ENCODE measurements at regions not wholly inside any gene's neighbourhood (a gene's known extent, or its start where the extent isn't known, plus 50 kb on each side); places are given as distances from the start of the nearest gene placed in this dataset.
A peak's percentile ranks its signal among the peaks of the same experiment; 100 is the strongest.
"Not testable (repeated sequence)": the region's sequence is repeated elsewhere in the genome, so short reads cannot be mapped to it uniquely, and the experiment has no call there.

GRCh38 chr1:120621278-120621677 lies 102.5 kb upstream of the NBPF26 start:
- DNase-seq (ENCODE audit: extremely low read depth in 1 of 4, low spot score in 3 of 4); BruUV-seq (replicated peaks); CTCF ChIA-PET (ENCODE audit: low intra/inter-chr PET ratio); H3K9me1 ChIP-seq (ENCODE audit: control insufficient read depth, insufficient read depth, low read length); H3K27me3 ChIP-seq (ENCODE audit: control insufficient read depth in 2 of 2, insufficient read depth in 2 of 2, low read length in 2 of 2); H3K79me2 ChIP-seq (ENCODE audit: control insufficient read depth, insufficient read depth, low read length); H2AFZ ChIP-seq (ENCODE audit: low read depth, low read length); H3K4me3 ChIP-seq; H3K36me3 ChIP-seq (ENCODE audit: control insufficient read depth, insufficient read depth, low read length); in situ Hi-C loops (cut with MboI); H3K4me2 ChIP-seq (ENCODE audit: insufficient read depth, low read length); H3K9me3 ChIP-seq (replicated peaks; ENCODE audit: control insufficient read depth, insufficient read depth, low read depth, low read length); FAIRE-seq; H4K20me1 ChIP-seq (replicated peaks; ENCODE audit: control insufficient read depth, insufficient read depth, low read length); H3K9ac ChIP-seq (ENCODE audit: insufficient read depth in 1 of 2, low read depth in 2 of 2, low read length in 2 of 2); ATAC-seq; H3K27ac ChIP-seq (ENCODE audit: extremely low read depth, low read depth, low read length); H3K4me1 ChIP-seq (replicated peaks in 1 of 2; ENCODE audit: control insufficient read depth in 2 of 2, insufficient read depth in 2 of 2, low read length in 2 of 2); POLR2A ChIA-PET; intact Hi-C loops (cut with micrococcal nuclease): not testable (repeated sequence)
- no CpG with 5 or more reads among the region's 5 CpGs for WGBS (ENCODE audit: insufficient coverage, low coverage, missing lambda C conversion rate)

- H3K27ac ChIP-seq (ENCODE audit: extremely low read depth, low read depth, low read length); BruUV-seq (replicated peaks); H3K27me3 ChIP-seq (ENCODE audit: control insufficient read depth in 2 of 2, insufficient read depth in 2 of 2, low read length in 2 of 2); H3K9me1 ChIP-seq (ENCODE audit: control insufficient read depth, insufficient read depth, low read length); POLR2A ChIA-PET; H3K9me3 ChIP-seq (replicated peaks; ENCODE audit: control insufficient read depth, insufficient read depth, low read depth, low read length); FAIRE-seq; H3K4me2 ChIP-seq (ENCODE audit: insufficient read depth, low read length); in situ Hi-C loops (cut with MboI); H3K4me3 ChIP-seq; H3K36me3 ChIP-seq (ENCODE audit: control insufficient read depth, insufficient read depth, low read length); H2AFZ ChIP-seq (ENCODE audit: low read depth, low read length); CTCF ChIA-PET (ENCODE audit: low intra/inter-chr PET ratio); DNase-seq (ENCODE audit: extremely low read depth in 1 of 4, low spot score in 3 of 4); H4K20me1 ChIP-seq (replicated peaks; ENCODE audit: control insufficient read depth, insufficient read depth, low read length); H3K4me1 ChIP-seq (replicated peaks in 1 of 2; ENCODE audit: control insufficient read depth in 2 of 2, insufficient read depth in 2 of 2, low read length in 2 of 2); H3K79me2 ChIP-seq (ENCODE audit: control insufficient read depth, insufficient read depth, low read length); H3K9ac ChIP-seq (ENCODE audit: insufficient read depth in 1 of 2, low read depth in 2 of 2, low read length in 2 of 2); intact Hi-C loops (cut with micrococcal nuclease): not testable (repeated sequence)
- peak; percentile 38 for ATAC-seq
- WGBS (ENCODE audit: insufficient coverage, low coverage, missing lambda C conversion rate), result no CpG with 5 or more reads among the region's 4 CpGs
Observed at GRCh38 chr1:120623539-120623938, 100.2 kb upstream of the NBPF26 start.

Data from K562 (cell line).